Large intestine (tissue), 3 donors: ENCODE measurements at regions not wholly inside any gene's neighbourhood (a gene's known extent, or its start where the extent isn't known, plus 50 kb on each side); places are given as distances from the start of the nearest gene placed in this dataset.
A peak's percentile ranks its signal among the peaks of the same experiment; 100 is the strongest.

Experiments
- DNase-seq, 2 donors: peaks; one replicate each; pipeline versions ENCODE4 v3.0.0 to v3.0.0-alpha.2; 2013
- H3K27ac ChIP-seq: one replicate; pipeline ENCODE4 v1.5.1; 2013; ENCODE audit warnings: low read length
- H3K27me3 ChIP-seq: 2 replicates; pipeline ENCODE4 v1.6.1; 2013; ENCODE audit warnings: low read length; ENCODE audit not compliant: control insufficient read depth, insufficient read depth
- H3K36me3 ChIP-seq: 2 replicates; pipeline ENCODE4 v1.6.1; 2013; ENCODE audit warnings: low read length; ENCODE audit not compliant: control insufficient read depth, insufficient read depth
- H3K4me1 ChIP-seq: one replicate; pipeline ENCODE4 v1.6.1; 2013; ENCODE audit warnings: low read length; ENCODE audit not compliant: control insufficient read depth, insufficient read depth
- H3K4me3 ChIP-seq: one replicate; pipeline ENCODE4 v1.5.1; 2013; ENCODE audit warnings: low read length
- H3K9me3 ChIP-seq: one replicate; pipeline ENCODE4 v1.6.1; 2013; ENCODE audit warnings: mild to moderate bottlenecking, low read depth, low read length, moderate library complexity; ENCODE audit not compliant: control insufficient read depth
- WGBS: methylation state at CpG from one replicate; pipeline ENCODE4 v1.1.5; 2013; ENCODE audit warnings: low lambda C conversion rate; ENCODE audit not compliant: insufficient coverage; 5-methylcytosine and 5-hydroxymethylcytosine counted together

DNA sequence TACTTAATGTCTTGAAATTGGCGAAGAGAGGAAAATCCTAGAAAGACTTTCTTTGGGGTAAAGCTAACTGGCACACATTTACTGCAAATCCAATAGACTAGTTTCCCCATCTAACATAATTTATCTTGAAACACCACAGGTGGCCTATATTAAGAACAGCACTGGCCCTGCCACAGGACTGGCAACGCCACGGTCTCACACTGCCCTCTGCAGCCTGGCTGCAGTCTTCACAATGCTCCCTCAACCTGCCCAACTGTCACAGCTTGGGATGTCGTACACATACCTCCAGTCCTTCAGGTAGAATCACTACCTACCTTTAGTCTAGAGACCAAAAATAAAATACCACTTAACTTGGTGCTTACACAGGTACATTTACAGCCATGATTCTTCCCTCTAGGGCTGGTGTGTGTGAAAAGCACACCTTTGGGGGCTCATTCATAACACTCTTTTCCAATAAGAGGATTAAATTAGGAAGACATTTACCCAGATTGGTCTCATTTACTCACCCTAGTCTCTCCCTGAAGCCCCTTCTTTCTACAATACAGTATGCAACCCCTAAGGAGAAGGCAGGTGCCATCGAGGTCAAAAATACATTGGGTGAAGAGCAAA is 222.2 kb downstream of the C1D start:
- no peaks in the 10 kb centered on the region for H3K4me1 ChIP-seq

DNA sequence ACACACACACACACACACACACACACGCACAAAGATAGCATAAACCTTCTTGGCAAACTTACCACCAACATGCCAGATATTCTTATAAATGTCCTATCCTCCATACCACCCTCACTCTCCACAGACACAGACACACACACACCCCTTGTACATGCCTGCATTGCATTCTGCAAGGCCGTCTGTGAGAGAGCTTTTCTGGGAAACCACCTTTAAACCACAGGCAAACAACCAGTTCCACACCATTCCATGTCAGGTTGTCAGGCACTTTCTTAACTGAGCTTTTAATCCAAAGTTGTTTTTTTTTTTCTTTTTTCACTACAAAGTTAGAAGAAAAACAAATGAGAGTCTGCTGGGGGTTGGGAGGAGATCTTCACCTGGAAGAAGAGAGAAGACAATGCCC is 221.1 kb downstream of the C1D start:
- WGBS, result no CpG with 5 or more reads among the region's 2 CpGs
- Histone ChIP-seq H3K27me3 (no peaks in the 10 kb centered on the region), H3K4me3 (no peak overlapping the region), H3K9me3 (no peaks in the 10 kb centered on the region), H3K36me3 (no peaks in the 10 kb centered on the region), H3K27ac (no peak overlapping the region), H3K4me1 (no peaks in the 10 kb centered on the region)
- DNase-seq, result no peak

More for the DNA sequence above, 222.2 kb downstream of the C1D start:
- Histone ChIP-seq H3K36me3 (no peaks in the 10 kb centered on the region), H3K9me3 (no peaks in the 10 kb centered on the region), H3K27ac (no peak overlapping the region), H3K4me3 (no peak overlapping the region), H3K27me3 (no peaks in the 10 kb centered on the region)
- no CpG with 5 or more reads among the region's 5 CpGs for WGBS
- peak; percentile 44 to 51 for DNase-seq

DNA sequence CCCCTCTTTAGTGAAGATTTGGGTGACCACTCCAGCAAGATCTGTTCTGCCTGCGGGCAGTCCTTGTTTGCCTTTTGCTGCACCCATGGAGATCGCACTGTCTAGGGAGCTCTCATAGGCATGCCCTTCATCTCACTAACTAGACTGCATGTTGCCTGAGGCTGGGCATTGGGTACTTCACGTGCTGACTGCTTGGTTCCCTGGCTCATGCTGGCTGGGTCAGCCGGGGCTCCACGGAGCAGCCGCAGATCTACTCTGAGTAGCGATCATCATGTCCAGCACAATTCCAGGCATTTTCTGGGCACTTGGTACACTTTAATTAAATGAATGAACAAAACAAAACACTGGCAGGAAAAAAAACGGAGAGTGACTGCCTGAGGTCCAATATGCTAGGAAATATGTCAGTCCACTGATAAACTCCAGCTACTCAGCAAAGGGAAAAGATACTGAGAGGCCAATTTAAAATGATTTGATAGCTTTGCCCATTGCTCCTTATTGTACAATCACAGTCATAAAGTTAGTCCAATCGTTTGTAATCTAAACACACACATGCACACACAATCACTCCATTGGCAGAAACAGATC is 220.3 kb downstream of the C1D start:
- no peak overlapping the region for H3K27ac ChIP-seq
- H3K4me3 ChIP-seq, result no peak overlapping the region
- no peaks in the 10 kb centered on the region for H3K36me3 ChIP-seq
- H3K27me3 ChIP-seq, result no peaks in the 10 kb centered on the region
- H3K4me1 ChIP-seq, result no peaks in the 10 kb centered on the region
- 0% methylated on average over 1 of the region's 9 CpGs for WGBS
- DNase-seq, result no peak
- H3K9me3 ChIP-seq, result no peaks in the 10 kb centered on the region

DNA sequence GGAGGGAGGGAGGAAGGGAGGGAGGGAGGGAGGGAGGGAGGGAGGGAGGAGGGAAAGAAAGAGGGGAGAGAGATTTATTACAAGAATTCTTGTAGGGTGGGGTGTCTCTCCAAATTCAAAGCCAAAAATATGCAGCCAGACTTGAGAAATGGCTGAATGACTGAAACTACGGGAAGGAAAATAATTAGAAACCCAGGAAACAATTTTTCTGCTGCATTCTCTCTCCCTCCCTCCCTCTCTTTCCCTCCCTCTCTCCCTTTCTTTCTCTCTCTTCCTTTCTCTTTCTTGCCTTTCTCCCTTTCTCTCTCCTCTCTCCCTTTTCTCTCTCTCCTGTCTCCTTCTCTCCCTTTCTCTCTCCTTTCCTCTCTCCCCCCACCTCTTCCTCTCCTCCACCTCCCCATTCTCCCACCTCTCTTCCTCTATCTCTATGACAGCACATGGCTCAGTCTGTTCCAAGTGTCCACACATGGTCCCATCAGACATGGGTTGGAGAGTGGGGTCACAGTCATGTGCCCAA is 218.7 kb downstream of the C1D start:
- H3K27me3 ChIP-seq, result no peaks in the 10 kb centered on the region
- 78% methylated on average over 1 of the region's 1 CpG for WGBS
- no peaks in the 10 kb centered on the region for H3K9me3 ChIP-seq

DNA sequence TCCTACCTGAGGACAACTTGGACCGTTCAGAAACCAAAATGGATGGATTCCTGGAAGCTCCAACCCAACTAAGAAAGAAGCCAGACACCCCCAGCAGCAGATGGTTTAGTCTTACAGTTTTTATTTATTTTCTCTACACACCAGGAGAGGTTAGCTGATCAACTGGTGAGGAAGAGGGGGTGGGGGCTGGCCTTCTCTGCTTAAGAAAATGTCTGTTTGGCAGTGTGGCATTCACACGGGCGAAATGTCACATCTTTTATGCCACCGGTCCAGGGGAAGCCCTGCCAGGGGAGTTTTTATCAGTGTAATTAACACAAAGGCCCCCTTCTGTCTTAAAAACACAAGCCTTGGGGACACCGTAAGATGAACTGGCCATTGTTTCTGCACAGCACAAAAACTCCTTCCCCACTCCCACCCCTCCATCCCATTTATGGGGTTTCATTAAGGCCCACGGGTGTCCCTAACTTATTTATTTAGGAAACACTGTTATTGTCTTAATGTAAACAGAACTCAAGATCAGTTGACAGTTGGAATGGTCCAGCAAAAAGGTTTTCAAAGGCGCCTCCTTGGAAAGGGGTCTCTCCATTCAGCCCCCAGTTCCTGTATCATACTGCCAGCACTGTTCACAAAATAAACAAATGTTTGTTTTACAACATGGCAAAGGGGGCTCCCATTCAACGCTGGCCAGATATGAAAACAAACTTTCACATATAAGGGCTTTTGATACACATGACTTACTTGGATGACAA is 217.0 kb downstream of the C1D start:
- no CpG with 5 or more reads among the region's 8 CpGs for WGBS
- H3K27ac ChIP-seq, result peak overlapping the region; percentile 13
- no peak overlapping the region for H3K4me3 ChIP-seq
- H3K4me1 ChIP-seq, result no peaks in the 10 kb centered on the region
- H3K9me3 ChIP-seq, result no peaks in the 10 kb centered on the region
- peak in 1 of 2 donors; percentile 11 for DNase-seq
- H3K36me3 ChIP-seq, result no peaks in the 10 kb centered on the region
- H3K27me3 ChIP-seq, result no peaks in the 10 kb centered on the region

More for the DNA sequence above, 218.7 kb downstream of the C1D start:
- H3K4me1 ChIP-seq, result no peaks in the 10 kb centered on the region
- H3K36me3 ChIP-seq, result no peaks in the 10 kb centered on the region
- no peak overlapping the region for H3K27ac ChIP-seq
- H3K4me3 ChIP-seq, result no peak overlapping the region
- DNase-seq, result no peak

DNA sequence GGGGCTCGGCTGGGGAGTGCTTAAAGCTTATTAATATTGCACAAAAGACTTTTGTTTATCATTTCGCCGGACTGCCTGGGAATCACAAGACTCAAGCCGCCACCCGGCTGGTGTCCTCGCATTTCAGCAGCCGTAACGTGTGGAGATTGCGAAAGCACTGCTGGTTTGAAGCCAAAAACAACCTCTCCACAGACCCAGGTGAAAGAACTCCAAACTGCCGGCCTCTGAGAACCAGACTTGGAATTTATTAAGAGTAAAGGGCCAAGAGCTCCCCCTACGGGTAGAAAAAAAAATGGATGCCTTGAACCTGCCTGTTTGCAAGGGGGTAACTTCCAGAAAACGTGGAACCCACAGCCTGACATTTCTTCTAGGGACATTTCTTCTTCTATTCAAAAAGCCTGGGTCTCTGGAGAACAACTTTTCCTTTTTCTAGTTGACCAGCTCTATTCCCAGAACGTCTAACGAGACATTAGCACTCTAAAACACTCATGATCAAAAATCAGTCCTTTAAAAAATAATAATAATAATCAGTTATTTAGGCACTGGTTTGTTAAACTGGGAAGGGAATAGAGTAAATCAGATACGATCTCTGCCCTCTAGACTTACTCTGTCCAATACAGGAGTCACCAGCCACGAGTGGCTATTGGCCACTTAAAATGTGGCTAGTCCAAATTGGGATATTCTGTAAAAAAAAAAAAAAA is 216.3 kb downstream of the C1D start:
- Histone ChIP-seq H3K4me3 (no peak overlapping the region), H3K27ac (peak overlapping the region; percentile 13), H3K36me3 (no peaks in the 10 kb centered on the region), H3K4me1 (no peaks in the 10 kb centered on the region), H3K27me3 (no peaks in the 10 kb centered on the region), H3K9me3 (no peaks in the 10 kb centered on the region)
- peak; percentile 91 to 93 for DNase-seq
- WGBS, result 36% methylated on average over 2 of the region's 16 CpGs

DNA sequence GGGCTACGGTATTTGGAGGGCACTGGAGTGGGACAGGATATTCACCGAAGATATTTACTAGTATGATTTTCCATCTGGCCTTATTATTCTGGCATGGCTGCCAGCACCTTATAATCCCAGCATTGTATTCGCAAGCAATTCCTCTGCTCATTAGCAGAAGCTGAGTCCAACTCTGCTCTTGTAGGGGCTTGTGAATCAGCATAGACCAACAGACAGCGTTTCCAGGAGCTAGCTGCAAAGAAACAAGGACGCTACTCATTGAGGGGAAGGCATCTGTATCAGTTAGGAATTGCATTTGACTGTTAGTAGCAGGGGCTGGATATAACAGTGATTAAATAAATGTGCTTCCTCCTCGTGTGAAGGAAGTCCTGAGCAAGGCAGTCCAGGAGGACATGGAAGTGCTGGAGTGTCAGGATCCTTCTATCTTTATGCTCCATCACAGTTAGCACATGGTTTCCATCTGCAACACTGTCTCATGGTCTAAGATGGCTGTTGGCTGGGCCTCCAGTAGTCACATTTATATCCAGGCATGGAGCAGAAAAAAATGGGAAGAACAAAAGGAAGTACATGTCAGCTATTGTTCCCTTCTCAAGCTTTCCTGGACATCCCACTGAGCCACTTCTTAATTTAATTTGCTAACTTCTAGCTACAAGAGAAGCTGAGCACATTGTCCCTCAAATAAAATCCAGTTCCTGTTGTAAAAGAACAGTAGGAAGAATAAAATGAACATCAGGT is 214.1 kb downstream of the C1D start:
- WGBS, result no CpG with 5 or more reads among the region's 6 CpGs
- Histone ChIP-seq H3K36me3 (no peaks in the 10 kb centered on the region), H3K4me3 (no peak overlapping the region), H3K27me3 (no peaks in the 10 kb centered on the region), H3K4me1 (no peaks in the 10 kb centered on the region), H3K27ac (no peak overlapping the region), H3K9me3 (no peaks in the 10 kb centered on the region)
- no peak for DNase-seq

DNA sequence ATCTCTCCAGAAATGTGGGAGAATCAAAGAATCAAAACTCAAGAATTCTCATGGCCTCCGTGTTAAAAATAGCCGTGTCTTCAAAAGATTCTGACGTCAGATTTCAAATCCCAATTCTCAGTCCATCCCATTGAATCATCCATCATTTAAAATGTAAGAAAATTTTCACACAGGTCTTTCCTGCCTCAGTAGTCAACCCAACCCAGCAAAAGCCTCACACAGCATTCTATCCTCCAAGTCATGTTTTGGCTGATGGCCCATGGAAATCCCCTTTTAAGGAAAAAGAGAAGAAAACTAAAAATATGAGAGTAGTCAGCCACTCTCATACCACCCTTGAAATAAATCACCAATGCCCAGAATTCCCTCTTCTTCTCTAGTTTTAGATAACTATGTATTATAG is 211.8 kb downstream of the C1D start:
- 92% methylated on average over 2 of the region's 3 CpGs for WGBS
- Histone ChIP-seq H3K4me1 (no peaks in the 10 kb centered on the region), H3K9me3 (no peaks in the 10 kb centered on the region), H3K36me3 (no peaks in the 10 kb centered on the region), H3K27ac (no peak overlapping the region), H3K27me3 (no peaks in the 10 kb centered on the region), H3K4me3 (no peak overlapping the region)
- DNase-seq, result no peak

DNA sequence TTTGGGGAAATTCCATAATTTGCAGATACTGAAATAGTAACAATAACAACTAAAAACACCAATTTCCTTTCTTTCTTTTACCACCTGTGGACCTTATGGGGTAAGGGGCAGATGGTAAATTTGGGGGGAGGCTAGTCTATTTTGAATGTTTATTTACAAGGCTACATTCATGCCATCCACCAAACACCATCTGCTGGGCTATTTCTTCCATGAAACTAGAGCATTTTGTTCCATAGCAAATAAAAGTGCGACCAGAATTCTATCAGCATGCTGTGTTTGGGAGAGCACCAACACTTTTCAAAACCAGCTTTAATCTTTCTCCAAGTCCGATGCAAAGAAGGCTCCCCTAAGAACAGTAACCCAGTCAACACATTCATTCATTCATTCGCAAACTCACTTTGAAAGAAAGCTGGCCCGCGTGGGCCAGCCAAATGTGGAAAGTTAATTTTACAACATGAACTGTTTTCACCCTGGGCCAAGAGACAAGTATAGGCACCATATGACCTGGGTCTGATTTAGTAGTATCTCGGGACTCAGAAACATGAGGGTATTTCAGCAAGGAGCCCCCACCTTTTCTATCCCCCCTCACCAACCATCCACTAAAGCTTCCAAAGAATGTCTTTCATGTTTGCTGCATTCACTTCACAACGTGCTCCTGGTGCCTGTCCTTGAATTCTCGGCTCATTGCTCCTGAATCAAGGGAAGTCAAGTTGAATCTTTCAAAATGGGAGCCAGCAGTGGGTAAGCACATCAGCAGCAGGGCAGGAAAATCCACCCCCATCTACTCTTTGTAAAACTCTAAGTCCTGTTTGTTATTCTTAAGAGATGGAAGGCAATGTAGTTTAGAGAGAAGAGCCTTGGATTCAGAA is 210.6 kb downstream of the C1D start:
- no peaks in the 10 kb centered on the region for H3K9me3 ChIP-seq
- no peaks in the 10 kb centered on the region for H3K27me3 ChIP-seq
- H3K4me3 ChIP-seq, result no peak overlapping the region
- H3K27ac ChIP-seq, result no peak overlapping the region
- WGBS, result 67% methylated on average over 1 of the region's 8 CpGs
- no peak for DNase-seq
- no peaks in the 10 kb centered on the region for H3K36me3 ChIP-seq
- no peaks in the 10 kb centered on the region for H3K4me1 ChIP-seq
